ENCODE measurements at regions not wholly inside any gene's neighbourhood (a gene's known extent, or its start where the extent isn't known, plus 50 kb on each side); places are given as distances from the start of the nearest gene placed in this dataset.

DNA sequence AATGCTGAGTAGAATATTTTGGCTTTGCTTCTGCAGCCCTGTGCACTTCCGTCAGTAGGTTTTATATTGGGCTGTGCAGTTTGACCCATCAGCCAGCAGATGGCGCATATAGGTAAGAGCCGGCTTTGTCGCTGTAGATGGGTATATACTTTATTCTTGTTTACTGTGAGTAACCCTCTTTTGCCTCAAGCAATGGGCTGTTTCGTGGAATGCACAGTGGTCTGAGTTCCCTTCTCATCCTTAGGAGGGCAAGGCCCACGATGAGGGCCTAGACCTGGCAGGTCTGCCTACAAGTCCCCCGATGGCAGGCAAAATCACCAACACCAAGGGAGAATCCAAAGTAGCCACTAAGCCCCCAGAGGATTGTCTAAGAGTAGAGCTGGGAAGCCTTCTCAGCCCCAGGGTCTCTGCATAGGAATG is 1002.9 kb upstream of the KCND2 start:
- H3K36me3 ChIP-seq (ENCODE audit: control insufficient read depth in 2 of 2, insufficient read depth in 2 of 2, low read length in 1 of 2) = no peaks in the 10 kb centered on the region
- ATAC-seq (peak; percentile 98), DNase-seq (ENCODE audit: low read depth, low spot score) (no peak), FAIRE-seq (peak; percentile 93)
- intact Hi-C loops (cut with micrococcal nuclease; ENCODE audit: unreplicated experiment) (loop anchor here (1.0 to 5.0 kb wide), 3 partner anchors 1002 to 1455 kb away; no protein-coding TSS in a partner anchor), in situ Hi-C loops (cut with MboI) (loop anchor here (10.0 to 25.0 kb wide), 2 partner anchors 1005 to 1292 kb away; partner anchors contain the start of gene KCND2)
- TF ChIP-seq ZBED1 (IDR thresholded peaks at IDR 0.05; ENCODE audit: borderline replicate concordance) (no peak), STAT1 (conservative IDR thresholded peaks at IDR 0.05) (no peak), RFX5 (IDR thresholded peaks at IDR 0.05; ENCODE audit: low read depth, low read length) (no peak), SMC3 (IDR thresholded peaks at IDR 0.05; ENCODE audit: borderline replicate concordance, low read length) (peak; percentile 71; the same call in 1 of the 2 replicates), TBL1XR1 (IDR thresholded peaks at IDR 0.05; ENCODE audit: low read depth, low read length) (no peak), RAD21 (IDR thresholded peaks at IDR 0.05; ENCODE audit: insufficient read depth, low read depth, low read length) (peak; percentile 74), YY1 (IDR thresholded peaks at IDR 0.05; ENCODE audit: low read depth, low read length) (peak; percentile 59; the same call in 1 of the 2 replicates), SMARCA5 (IDR thresholded peaks at IDR 0.05) (no peak), CHD2 (IDR thresholded peaks at IDR 0.05; ENCODE audit: borderline replicate concordance, low read depth, low read length) (no peak), SMAD5 (IDR thresholded peaks at IDR 0.05; ENCODE audit: low read depth) (no peak), PAX5 (IDR thresholded peaks at IDR 0.05; ENCODE audit: borderline replicate concordance, low read depth, low read length) (no peak), FOXK2 (IDR thresholded peaks at IDR 0.05) (no peak), MTA2 (IDR thresholded peaks at IDR 0.05; ENCODE audit: low read depth) (no peak), JUNB (IDR thresholded peaks at IDR 0.05) (no peak)
- TF ChIP-seq, protein P1, sequence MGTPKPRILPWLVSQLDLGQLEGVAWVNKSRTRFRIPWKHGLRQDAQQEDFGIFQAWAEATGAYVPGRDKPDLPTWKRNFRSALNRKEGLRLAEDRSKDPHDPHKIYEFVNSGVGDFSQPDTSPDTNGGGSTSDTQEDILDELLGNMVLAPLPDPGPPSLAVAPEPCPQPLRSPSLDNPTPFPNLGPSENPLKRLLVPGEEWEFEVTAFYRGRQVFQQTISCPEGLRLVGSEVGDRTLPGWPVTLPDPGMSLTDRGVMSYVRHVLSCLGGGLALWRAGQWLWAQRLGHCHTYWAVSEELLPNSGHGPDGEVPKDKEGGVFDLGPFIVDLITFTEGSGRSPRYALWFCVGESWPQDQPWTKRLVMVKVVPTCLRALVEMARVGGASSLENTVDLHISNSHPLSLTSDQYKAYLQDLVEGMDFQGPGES (IDR thresholded peaks at IDR 0.05) = no peak
- TF ChIP-seq, protein P2, sequence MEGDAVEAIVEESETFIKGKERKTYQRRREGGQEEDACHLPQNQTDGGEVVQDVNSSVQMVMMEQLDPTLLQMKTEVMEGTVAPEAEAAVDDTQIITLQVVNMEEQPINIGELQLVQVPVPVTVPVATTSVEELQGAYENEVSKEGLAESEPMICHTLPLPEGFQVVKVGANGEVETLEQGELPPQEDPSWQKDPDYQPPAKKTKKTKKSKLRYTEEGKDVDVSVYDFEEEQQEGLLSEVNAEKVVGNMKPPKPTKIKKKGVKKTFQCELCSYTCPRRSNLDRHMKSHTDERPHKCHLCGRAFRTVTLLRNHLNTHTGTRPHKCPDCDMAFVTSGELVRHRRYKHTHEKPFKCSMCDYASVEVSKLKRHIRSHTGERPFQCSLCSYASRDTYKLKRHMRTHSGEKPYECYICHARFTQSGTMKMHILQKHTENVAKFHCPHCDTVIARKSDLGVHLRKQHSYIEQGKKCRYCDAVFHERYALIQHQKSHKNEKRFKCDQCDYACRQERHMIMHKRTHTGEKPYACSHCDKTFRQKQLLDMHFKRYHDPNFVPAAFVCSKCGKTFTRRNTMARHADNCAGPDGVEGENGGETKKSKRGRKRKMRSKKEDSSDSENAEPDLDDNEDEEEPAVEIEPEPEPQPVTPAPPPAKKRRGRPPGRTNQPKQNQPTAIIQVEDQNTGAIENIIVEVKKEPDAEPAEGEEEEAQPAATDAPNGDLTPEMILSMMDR (IDR thresholded peaks at IDR 0.05 in 2 of 3, conservative IDR thresholded peaks at IDR 0.05 in 1 of 3; ENCODE audit: control insufficient read depth in 2 of 3, extremely low read depth in 1 of 3, insufficient read depth in 1 of 3, low read depth in 3 of 3, low read length in 3 of 3) = peak; percentile 78 to 89 (median 87)
- H4K20me1 ChIP-seq (ENCODE audit: control insufficient read depth, insufficient read depth) = no peaks in the 10 kb centered on the region
- no peak overlapping the region for H3K9ac ChIP-seq (ENCODE audit: control insufficient read depth, insufficient read depth, low read length)
- no peak overlapping the region for H3K4me2 ChIP-seq (ENCODE audit: control insufficient read depth, insufficient read depth)
- ChIA-PET POLR2A (no interaction called here), CTCF (interaction anchor here (2.2 kb wide), 1 partner anchor 1003 kb away, joined by 5 read pairs; the partner anchor contains the start of gene KCND2), RAD21 (ENCODE audit: unreplicated experiment) (no interaction called here), SMC1A (ENCODE audit: uncharacterized antibody, unreplicated experiment) (no interaction called here)
- H3K4me1 ChIP-seq (ENCODE audit: control insufficient read depth, insufficient read depth, low read length) = no peaks in the 10 kb centered on the region
- no peaks in the 10 kb centered on the region for H3K79me2 ChIP-seq (ENCODE audit: control insufficient read depth, insufficient read depth, low read length)
- H3K27me3 ChIP-seq (replicated peaks in 1 of 2; ENCODE audit: control insufficient read depth in 2 of 2, insufficient read depth in 2 of 2, low read length in 1 of 2) = no peaks in the 10 kb centered on the region
- no peaks in the 10 kb centered on the region for H3K9me3 ChIP-seq (replicated peaks; ENCODE audit: control insufficient read depth, insufficient read depth, low read length)
- no peak overlapping the region for H3K27ac ChIP-seq (ENCODE audit: control insufficient read depth, insufficient read depth)
- no peak overlapping the region for H3K4me3 ChIP-seq
- 14% methylated on average over 7 of the region's 7 CpGs for WGBS (ENCODE audit: insufficient coverage, insufficient replicate concordance, low lambda C conversion rate, missing lambda C conversion rate)
- no TSS peak for BruUV-seq (replicated peaks)
- peak overlapping the region; percentile 21; the same call in 1 of the 2 replicates for H2AFZ ChIP-seq (ENCODE audit: control insufficient read depth, low read depth, low read length)
